Mesenchymal stem cell (in vitro differentiated cells and primary cell): ENCODE measurements at regions not wholly inside any gene's neighbourhood (a gene's known extent, or its start where the extent isn't known, plus 50 kb on each side); places are given as distances from the start of the nearest gene placed in this dataset.

Experiments
- DNase-seq: peaks from one replicate; pipeline ENCODE4 v3.0.0-alpha.2; 2013
- H2AFZ ChIP-seq: one replicate; pipeline ENCODE4 v1.6.1; 2013; ENCODE audit warnings: low read depth, mild to moderate bottlenecking, control low read depth, inconsistent platforms, low read length, moderate library complexity
- H2AK5ac ChIP-seq: 2 replicates; pipeline ENCODE4 v1.6.1; 2013; ENCODE audit warnings: low read length, moderate library complexity, mild to moderate bottlenecking, inconsistent platforms; ENCODE audit not compliant: severe bottlenecking
- H2BK120ac ChIP-seq: one replicate; pipeline ENCODE4 v1.6.1; 2013; ENCODE audit warnings: low read depth, mild to moderate bottlenecking, inconsistent platforms, low read length, moderate library complexity
- H2BK12ac ChIP-seq, 2 experiments: one replicate each; pipeline ENCODE4 v1.6.1; 2013; ENCODE audit warnings: inconsistent platforms in 2 of 2, low read length in 2 of 2, mild to moderate bottlenecking in 2 of 2, moderate library complexity in 2 of 2, control low read depth in 1 of 2
- H2BK15ac ChIP-seq: one replicate; pipeline ENCODE4 v1.6.1; 2013; ENCODE audit warnings: mild to moderate bottlenecking, low read depth, inconsistent platforms; ENCODE audit not compliant: poor library complexity, severe bottlenecking
- H2BK5ac ChIP-seq: 2 replicates; pipeline ENCODE4 v1.6.1; 2013; ENCODE audit warnings: low read depth, mild to moderate bottlenecking, low read length, control low read depth, inconsistent platforms; ENCODE audit not compliant: poor library complexity, severe bottlenecking
- H3K14ac ChIP-seq, 2 experiments: one replicate each; pipeline ENCODE4 v1.6.1; 2013; ENCODE audit warnings: inconsistent platforms in 2 of 2, low read length in 2 of 2, control low read depth in 1 of 2, mild to moderate bottlenecking in 1 of 2, moderate library complexity in 1 of 2
- H3K18ac ChIP-seq, 2 experiments: one replicate each; pipeline ENCODE4 v1.6.1; 2013; ENCODE audit warnings: inconsistent platforms in 2 of 2, low read length in 2 of 2, control low read depth in 1 of 2, low read depth in 1 of 2, mild to moderate bottlenecking in 1 of 2
- H3K23ac ChIP-seq, 2 experiments: one replicate each; pipeline ENCODE4 v1.6.1; 2013; ENCODE audit warnings: inconsistent platforms in 2 of 2, low read length in 2 of 2, mild to moderate bottlenecking in 2 of 2, moderate library complexity in 2 of 2, control low read depth in 1 of 2
- H3K27ac ChIP-seq: 2 replicates; pipeline ENCODE4 v1.5.1; 2013; ENCODE audit warnings: mild to moderate bottlenecking, moderate library complexity, low read length, control low read depth, inconsistent platforms; ENCODE audit not compliant: poor library complexity, severe bottlenecking
- H3K27me3 ChIP-seq, 2 experiments: 2 replicates each; pipeline versions ENCODE4 v1.6.1 to v1.7.0; 2013; ENCODE audit warnings: low read length in 2 of 2, mild to moderate bottlenecking in 2 of 2, moderate library complexity in 2 of 2, control low read depth in 1 of 2, inconsistent platforms in 1 of 2; ENCODE audit not compliant: control insufficient read depth in 1 of 2, insufficient read depth in 1 of 2
- H3K36me3 ChIP-seq, 2 experiments: 2 replicates each; pipeline versions ENCODE4 v1.6.1 to v1.7.0; 2013; ENCODE audit warnings: low read length in 2 of 2, control low read depth in 1 of 2, inconsistent platforms in 1 of 2, low read depth in 1 of 2, mild to moderate bottlenecking in 1 of 2; ENCODE audit not compliant: insufficient read depth in 2 of 2, control insufficient read depth in 1 of 2
- H3K4ac ChIP-seq, 2 experiments: one replicate each; pipeline ENCODE4 v1.6.1; 2013; ENCODE audit warnings: inconsistent platforms in 2 of 2, low read length in 2 of 2, mild to moderate bottlenecking in 2 of 2, moderate library complexity in 2 of 2, control low read depth in 1 of 2, low read depth in 1 of 2
- H3K4me1 ChIP-seq: 2 replicates; pipeline ENCODE4 v1.6.1; 2013; ENCODE audit warnings: low read depth, low read length, control low read depth; ENCODE audit not compliant: control insufficient read depth, insufficient read depth
- H3K4me2 ChIP-seq: 2 replicates; pipeline ENCODE4 v1.6.1; 2013; ENCODE audit warnings: low read length, mild to moderate bottlenecking, inconsistent platforms; ENCODE audit not compliant: poor library complexity, severe bottlenecking
- H3K4me3 ChIP-seq, 2 experiments: 2 replicates each; pipeline versions ENCODE4 v1.5.1 to v1.7.0; 2013; ENCODE audit warnings: low read length in 2 of 2, mild to moderate bottlenecking in 2 of 2, control low read depth in 1 of 2, low read depth in 1 of 2; ENCODE audit not compliant: insufficient read depth in 1 of 2
- H3K79me1 ChIP-seq: replicated peaks from 2 replicates; pipeline ENCODE4 v1.6.1; 2013; ENCODE audit warnings: mild to moderate bottlenecking, control low read depth, low read length, inconsistent platforms; ENCODE audit not compliant: poor library complexity, severe bottlenecking
- H3K9ac ChIP-seq: 2 replicates; pipeline ENCODE4 v1.7.0; 2013; ENCODE audit warnings: mild to moderate bottlenecking, low read length, moderate library complexity
- H3K9me3 ChIP-seq: 2 replicates; pipeline ENCODE4 v1.7.0; 2013; ENCODE audit warnings: mild to moderate bottlenecking, low read length; ENCODE audit not compliant: control insufficient read depth
- H4K8ac ChIP-seq: one replicate; pipeline ENCODE4 v1.6.1; 2013; ENCODE audit warnings: inconsistent platforms, mild to moderate bottlenecking, low read length, moderate library complexity
- H4K91ac ChIP-seq: one replicate; pipeline ENCODE4 v1.6.1; 2013; ENCODE audit warnings: mild to moderate bottlenecking, low read length, inconsistent platforms
- WGBS: methylation state at CpG from one replicate; pipeline ENCODE4 v1.1.7; 2013; ENCODE audit warnings: mixed read lengths; 5-methylcytosine and 5-hydroxymethylcytosine counted together

GRCh38 chr2:51994123-51994763 lies 962.3 kb upstream of the NRXN1 start:
- no peak overlapping the region for H3K4ac ChIP-seq
- 96% methylated on average over 1 of the region's 1 CpG for WGBS
- DNase-seq: no peak
- peak overlapping the region in 1 of 2 experiments; percentile 11 for H3K18ac ChIP-seq
- H3K36me3 ChIP-seq: no peaks in the 10 kb centered on the region
- no peak overlapping the region for H3K14ac ChIP-seq
- no peak overlapping the region for H3K9ac ChIP-seq
- no peaks in the 10 kb centered on the region for H3K27me3 ChIP-seq
- H3K4me2 ChIP-seq: no peak overlapping the region
- H4K91ac ChIP-seq: no peak overlapping the region
- no peak overlapping the region for H2BK12ac ChIP-seq
- H3K23ac ChIP-seq: no peak overlapping the region
- no peak overlapping the region for H2BK5ac ChIP-seq
- H3K27ac ChIP-seq: no peak overlapping the region
- H2BK15ac ChIP-seq: no peak overlapping the region
- no peak overlapping the region for H2AK5ac ChIP-seq
- no peak overlapping the region for H2BK120ac ChIP-seq
- H3K9me3 ChIP-seq: no peaks in the 10 kb centered on the region
- no peak overlapping the region for H4K8ac ChIP-seq
- H2AFZ ChIP-seq: no peak overlapping the region
- no peaks in the 10 kb centered on the region for H3K4me1 ChIP-seq
- no peak overlapping the region for H3K4me3 ChIP-seq
- H3K79me1 ChIP-seq: no peaks in the 10 kb centered on the region

GRCh38 chr2:51990684-51991083 lies 958.8 kb upstream of the NRXN1 start:
- no peak overlapping the region for H3K18ac ChIP-seq
- H3K4me1 ChIP-seq: no peaks in the 10 kb centered on the region
- H3K9me3 ChIP-seq: no peaks in the 10 kb centered on the region
- H2AFZ ChIP-seq: peak overlapping the region; percentile 2
- H2BK12ac ChIP-seq: no peak overlapping the region
- no peaks in the 10 kb centered on the region for H3K27me3 ChIP-seq
- H3K9ac ChIP-seq: no peak overlapping the region
- H4K8ac ChIP-seq: no peak overlapping the region
- H3K79me1 ChIP-seq: no peaks in the 10 kb centered on the region
- no peak overlapping the region for H2BK15ac ChIP-seq
- H3K14ac ChIP-seq: no peak overlapping the region
- no peak overlapping the region for H3K4me3 ChIP-seq
- no peak overlapping the region for H2BK120ac ChIP-seq
- H3K36me3 ChIP-seq: no peaks in the 10 kb centered on the region
- no peak overlapping the region for H3K27ac ChIP-seq
- H4K91ac ChIP-seq: no peak overlapping the region
- H3K4me2 ChIP-seq: no peak overlapping the region
- H3K23ac ChIP-seq: no peak overlapping the region
- no peak for DNase-seq
- no peak overlapping the region for H3K4ac ChIP-seq
- H2BK5ac ChIP-seq: no peak overlapping the region
- no peak overlapping the region for H2AK5ac ChIP-seq

- no peak overlapping the region for H3K4me2 ChIP-seq
- H3K27me3 ChIP-seq: no peaks in the 10 kb centered on the region
- H4K91ac ChIP-seq: no peak overlapping the region
- H3K79me1 ChIP-seq: no peaks in the 10 kb centered on the region
- no peaks in the 10 kb centered on the region for H3K36me3 ChIP-seq
- H4K8ac ChIP-seq: no peak overlapping the region
- H2BK120ac ChIP-seq: no peak overlapping the region
- H3K14ac ChIP-seq: no peak overlapping the region
- no peak overlapping the region for H3K4ac ChIP-seq
- H2BK5ac ChIP-seq: no peak overlapping the region
- H2AFZ ChIP-seq: no peak overlapping the region
- no peak for DNase-seq
- H3K18ac ChIP-seq: no peak overlapping the region
- WGBS: 95% methylated on average over 1 of the region's 2 CpGs
- no peak overlapping the region for H3K23ac ChIP-seq
- H3K27ac ChIP-seq: no peak overlapping the region
- no peak overlapping the region for H3K9ac ChIP-seq
- H2BK15ac ChIP-seq: no peak overlapping the region
- no peak overlapping the region for H2BK12ac ChIP-seq
- H2AK5ac ChIP-seq: no peak overlapping the region
- no peak overlapping the region for H3K4me3 ChIP-seq
- no peaks in the 10 kb centered on the region for H3K9me3 ChIP-seq
- H3K4me1 ChIP-seq: no peaks in the 10 kb centered on the region
Observed at GRCh38 chr2:51986101-51986500, 954.2 kb upstream of the NRXN1 start.

GRCh38 chr2:51981783-51982182 lies 949.9 kb upstream of the NRXN1 start:
- no peak overlapping the region for H3K14ac ChIP-seq
- H3K4ac ChIP-seq: no peak overlapping the region
- no peak overlapping the region for H3K4me3 ChIP-seq
- H3K23ac ChIP-seq: no peak overlapping the region
- no peak overlapping the region for H3K27ac ChIP-seq
- no peak overlapping the region for H2BK12ac ChIP-seq
- no peak overlapping the region for H2BK120ac ChIP-seq
- no peak overlapping the region for H2BK5ac ChIP-seq
- H2AFZ ChIP-seq: no peak overlapping the region
- H2AK5ac ChIP-seq: no peak overlapping the region
- no peaks in the 10 kb centered on the region for H3K79me1 ChIP-seq
- H3K27me3 ChIP-seq: no peaks in the 10 kb centered on the region
- H4K91ac ChIP-seq: no peak overlapping the region
- H3K4me2 ChIP-seq: no peak overlapping the region
- H3K9me3 ChIP-seq: no peaks in the 10 kb centered on the region
- no peaks in the 10 kb centered on the region for H3K4me1 ChIP-seq
- DNase-seq: no peak
- H4K8ac ChIP-seq: no peak overlapping the region
- H3K9ac ChIP-seq: no peak overlapping the region
- H3K36me3 ChIP-seq: no peaks in the 10 kb centered on the region
- H2BK15ac ChIP-seq: no peak overlapping the region
- H3K18ac ChIP-seq: no peak overlapping the region
- WGBS: 100% methylated on average over 1 of the region's 2 CpGs
